Natural killer cell (primary cell): ENCODE measurements at regions not wholly inside any gene's neighbourhood (a gene's known extent, or its start where the extent isn't known, plus 50 kb on each side); places are given as distances from the start of the nearest gene placed in this dataset.

Source experiments
- ATAC-seq, 3 donors: fragments of 150-1000 bp in 2 of 3; fragments of 200-7000 bp in 1 of 3; cut with Tn5 transposase; 1 replicate in 1 of 3; 2 replicates in 2 of 3; pipeline ENCODE4 v1.10.0; 2021; ENCODE audit warnings: mild to moderate bottlenecking in 2 of 3, moderate library complexity in 2 of 3
- DNase-seq, 2 donors: peaks; one replicate each; pipeline versions ENCODE4 v3.0.0 to v3.0.0-alpha.2; 2013 to 2021; ENCODE audit warnings: mixed read lengths in 1 of 2
- H3K27ac ChIP-seq: one replicate; pipeline ENCODE4 v1.5.1; 2013; ENCODE audit warnings: mild to moderate bottlenecking, low read length
- H3K27me3 ChIP-seq: one replicate; pipeline ENCODE4 v1.6.1; 2013; ENCODE audit warnings: low read length; ENCODE audit not compliant: control insufficient read depth, insufficient read depth
- H3K36me3 ChIP-seq: one replicate; pipeline ENCODE4 v1.6.1; 2013; ENCODE audit warnings: low read length; ENCODE audit not compliant: control insufficient read depth, insufficient read depth
- H3K4me1 ChIP-seq: one replicate; pipeline ENCODE4 v1.6.1; 2013; ENCODE audit warnings: low read length; ENCODE audit not compliant: control insufficient read depth, insufficient read depth
- H3K4me3 ChIP-seq: one replicate; pipeline ENCODE4 v1.5.1; 2013; ENCODE audit warnings: low read length
- H3K9me3 ChIP-seq: one replicate; pipeline ENCODE4 v1.6.1; 2013; ENCODE audit warnings: low read length; ENCODE audit not compliant: control insufficient read depth, insufficient read depth
- H3K27ac Mint-ChIP-seq, 2 donors: one replicate each; pipeline ENCODE4 v1.8.0; 2022; ENCODE audit warnings: mild to moderate bottlenecking in 2 of 2, mixed read lengths in 2 of 2, moderate library complexity in 1 of 2
- H3K27me3 Mint-ChIP-seq, 2 donors: one replicate each; pipeline ENCODE4 v1.8.0; 2022; ENCODE audit warnings: low read depth in 2 of 2, mixed read lengths in 2 of 2
- H3K36me3 Mint-ChIP-seq: one replicate; pipeline ENCODE4 v1.8.0; 2022; ENCODE audit warnings: mixed read lengths
- H3K4me1 Mint-ChIP-seq, 2 donors: one replicate each; pipeline ENCODE4 v1.8.0; 2022; ENCODE audit warnings: mixed read lengths in 2 of 2
- H3K4me3 Mint-ChIP-seq: one replicate; pipeline ENCODE4 v1.8.0; 2022; ENCODE audit warnings: mild to moderate bottlenecking, moderate library complexity, mixed read lengths
- H3K9me3 Mint-ChIP-seq, 2 donors: one replicate each; pipeline ENCODE4 v1.8.0; 2022; ENCODE audit warnings: mixed read lengths in 2 of 2
- CTCF ChIP-seq: fragments of 200-600 bp; IDR thresholded peaks from one replicate; pipeline ENCODE4 v1.8.0; 2022; ENCODE audit warnings: antibody characterized with exemption
- WGBS: methylation state at CpG from one replicate; pipeline ENCODE4 v1.1.7; 2013; ENCODE audit warnings: missing lambda C conversion rate; ENCODE audit not compliant: insufficient coverage; 5-methylcytosine and 5-hydroxymethylcytosine counted together
- intact Hi-C: fragments of 100-400 bp; cut with micrococcal nuclease; formaldehyde crosslinking; loops from one replicate; pipeline ENCODE4 v1.14.2; 2022

- no peak for ATAC-seq
- intact Hi-C loops: no loop called here
- no peaks in the 10 kb centered on the region for H3K4me1 Mint-ChIP-seq
- H3K36me3 Mint-ChIP-seq: no peaks in the 10 kb centered on the region
- H3K4me3 Mint-ChIP-seq: no peak overlapping the region
- H3K27ac Mint-ChIP-seq: no peak overlapping the region
- no peak overlapping the region for H3K27ac ChIP-seq
- no peak for DNase-seq
- peaks cover 0 to 4% of the 10 kb centered on the region in 2 donors for H3K9me3 Mint-ChIP-seq
- 96% methylated on average over 8 of the region's 8 CpGs for WGBS
- no peak overlapping the region for H3K4me3 ChIP-seq
- no peaks in the 10 kb centered on the region for H3K27me3 Mint-ChIP-seq
- H3K36me3 ChIP-seq: no peaks in the 10 kb centered on the region
- TF ChIP-seq CTCF: no peak
- H3K4me1 ChIP-seq: no peaks in the 10 kb centered on the region
- no peaks in the 10 kb centered on the region for H3K9me3 ChIP-seq
- H3K27me3 ChIP-seq: no peaks in the 10 kb centered on the region
Observed at GRCh38 chr5:89229331-89230070, 346.5 kb upstream of the MEF2C start.

- intact Hi-C loops: no loop called here
- DNase-seq (no peak), ATAC-seq (no peak)
- TF ChIP-seq CTCF: no peak
- peaks cover 0 to 4% of the 10 kb centered on the region in 2 donors for H3K9me3 Mint-ChIP-seq
- H3K4me1 Mint-ChIP-seq: no peaks in the 10 kb centered on the region
- 100% methylated on average over 1 of the region's 1 CpG for WGBS
- no peaks in the 10 kb centered on the region for H3K9me3 ChIP-seq
- no peaks in the 10 kb centered on the region for H3K36me3 Mint-ChIP-seq
- H3K27me3 ChIP-seq: no peaks in the 10 kb centered on the region
- no peak overlapping the region for H3K27ac ChIP-seq
- H3K36me3 ChIP-seq: no peaks in the 10 kb centered on the region
- H3K4me3 ChIP-seq: no peak overlapping the region
- no peaks in the 10 kb centered on the region for H3K27me3 Mint-ChIP-seq
- no peak overlapping the region for H3K27ac Mint-ChIP-seq
- no peaks in the 10 kb centered on the region for H3K4me1 ChIP-seq
- H3K4me3 Mint-ChIP-seq: no peak overlapping the region
Observed at GRCh38 chr5:89228355-89228754, 345.4 kb upstream of the MEF2C start.

GRCh38 chr5:89218364-89218763, 335.4 kb upstream of the MEF2C start:
- ATAC-seq (no peak), DNase-seq (no peak)
- WGBS: 100% methylated on average over 2 of the region's 3 CpGs
- Histone ChIP-seq H3K36me3 (no peaks in the 10 kb centered on the region), H3K9me3 (no peaks in the 10 kb centered on the region), H3K4me3 (no peak overlapping the region), H3K27ac (no peak overlapping the region), H3K4me1 (no peaks in the 10 kb centered on the region), H3K27me3 (no peaks in the 10 kb centered on the region)
- H3K36me3 Mint-ChIP-seq: no peaks in the 10 kb centered on the region
- H3K27ac Mint-ChIP-seq: no peak overlapping the region
- H3K9me3 Mint-ChIP-seq: no peaks in the 10 kb centered on the region
- H3K4me1 Mint-ChIP-seq: no peaks in the 10 kb centered on the region
- intact Hi-C loops: no loop called here
- no peaks in the 10 kb centered on the region for H3K27me3 Mint-ChIP-seq
- TF ChIP-seq CTCF: no peak
- H3K4me3 Mint-ChIP-seq: no peak overlapping the region

GRCh38 chr5:89216606-89217005, 333.6 kb upstream of the MEF2C start:
- no peaks in the 10 kb centered on the region for H3K27me3 Mint-ChIP-seq
- ATAC-seq (no peak), DNase-seq (no peak)
- no peak overlapping the region for H3K4me3 ChIP-seq
- no peak overlapping the region for H3K27ac ChIP-seq
- no peak overlapping the region for H3K27ac Mint-ChIP-seq
- H3K4me1 Mint-ChIP-seq: no peaks in the 10 kb centered on the region
- H3K36me3 Mint-ChIP-seq: no peaks in the 10 kb centered on the region
- no peak overlapping the region for H3K4me3 Mint-ChIP-seq
- WGBS: no CpG with 5 or more reads among the region's 3 CpGs
- H3K36me3 ChIP-seq: no peaks in the 10 kb centered on the region
- no peak for TF ChIP-seq CTCF
- no peaks in the 10 kb centered on the region for H3K9me3 ChIP-seq
- H3K4me1 ChIP-seq: no peaks in the 10 kb centered on the region
- intact Hi-C loops: loop anchor here (1.0 kb wide), 1 partner anchor 48 kb away; no protein-coding TSS in a partner anchor
- H3K9me3 Mint-ChIP-seq: no peaks in the 10 kb centered on the region
- H3K27me3 ChIP-seq: no peaks in the 10 kb centered on the region
